GM23338 (cell line): ENCODE measurements at regions not wholly inside any gene's neighbourhood (a gene's known extent, or its start where the extent isn't known, plus 50 kb on each side); places are given as distances from the start of the nearest gene placed in this dataset.

Experiments
- ATAC-seq: fragments of 200-7000 bp; cut with Tn5 transposase; 3 replicates; pipeline ENCODE4 v1.9.1; 2020
- DNase-seq: peaks from one replicate; pipeline ENCODE4 v3.0.0-alpha.2; 2015; ENCODE audit warnings: low spot score
- H2AFZ ChIP-seq: fragments of 200-600 bp; sonication (generic); 2 replicates; pipeline ENCODE4 v1.8.0; 2016; ENCODE audit warnings: antibody characterized with exemption, mild to moderate bottlenecking, moderate library complexity
- H3F3A ChIP-seq: fragments of 200-600 bp; sonication (generic); replicated peaks from 2 replicates; pipeline ENCODE4 v1.8.0; 2017; ENCODE audit warnings: antibody characterized with exemption, mixed run types, low read depth
- H3K27ac ChIP-seq: fragments of 200-600 bp; sonication (generic); 2 replicates; pipeline ENCODE4 v1.6.1; 2016; ENCODE audit warnings: low read depth
- H3K27me3 ChIP-seq: fragments of 200-600 bp; sonication (generic); 2 replicates; pipeline ENCODE4 v1.8.0; 2016; ENCODE audit warnings: mild to moderate bottlenecking, mixed run types, moderate library complexity; ENCODE audit not compliant: insufficient read depth
- H3K36me3 ChIP-seq: fragments of 200-600 bp; sonication (generic); 2 replicates; pipeline ENCODE4 v1.8.0; 2016; ENCODE audit warnings: mild to moderate bottlenecking; ENCODE audit not compliant: insufficient read depth
- H3K4me1 ChIP-seq: fragments of 200-600 bp; sonication (generic); 2 replicates; pipeline ENCODE4 v1.8.0; 2016; ENCODE audit warnings: mild to moderate bottlenecking, moderate library complexity; ENCODE audit not compliant: insufficient read depth
- H3K4me2 ChIP-seq: fragments of 200-600 bp; sonication (generic); 2 replicates; pipeline ENCODE4 v1.7.1; 2017; ENCODE audit warnings: mixed run types
- H3K4me3 ChIP-seq: fragments of 200-600 bp; sonication (generic); 2 replicates; pipeline ENCODE4 v1.6.1; 2016; ENCODE audit warnings: mixed run types
- H3K79me2 ChIP-seq: fragments of 200-600 bp; sonication (generic); replicated peaks from 2 replicates; pipeline ENCODE4 v1.8.0; 2017; ENCODE audit warnings: mild to moderate bottlenecking; ENCODE audit not compliant: insufficient read depth
- H3K9me2 ChIP-seq: fragments of 200-600 bp; sonication (generic); 2 replicates; pipeline ENCODE4 v1.8.0; 2017; ENCODE audit not compliant: insufficient read depth
- H4K20me1 ChIP-seq: fragments of 200-600 bp; sonication (generic); replicated peaks from 2 replicates; pipeline ENCODE4 v1.8.0; 2017; ENCODE audit warnings: mild to moderate bottlenecking; ENCODE audit not compliant: insufficient read depth
- H3K27ac Mint-ChIP-seq: 2 replicates; pipeline ENCODE4 v1.8.0; 2020; ENCODE audit warnings: inconsistent platforms, mild to moderate bottlenecking, moderate library complexity, mixed read lengths
- H3K27me3 Mint-ChIP-seq: 3 replicates; pipeline ENCODE4 v1.8.0; 2022; ENCODE audit warnings: low read depth, mild to moderate bottlenecking, moderate library complexity, mixed read lengths, inconsistent platforms; ENCODE audit not compliant: insufficient read depth, poor library complexity
- H3K36me3 Mint-ChIP-seq: 3 replicates; pipeline ENCODE4 v1.8.0; 2021; ENCODE audit warnings: low read depth, mild to moderate bottlenecking, inconsistent platforms, moderate library complexity, mixed read lengths
- H3K4me1 Mint-ChIP-seq: 3 replicates; pipeline ENCODE4 v1.8.0; 2020; ENCODE audit warnings: mild to moderate bottlenecking, inconsistent platforms, mixed read lengths
- H3K4me3 Mint-ChIP-seq: 3 replicates; pipeline ENCODE4 v1.8.0; 2021; ENCODE audit warnings: moderate library complexity, mild to moderate bottlenecking, inconsistent platforms, mixed read lengths
- H3K9me3 Mint-ChIP-seq: 3 replicates; pipeline ENCODE4 v1.8.0; 2020; ENCODE audit warnings: moderate library complexity, mild to moderate bottlenecking, inconsistent platforms, mixed read lengths
- CTCF ChIP-seq, 2 experiments: fragments of 200-600 bp in 1 of 2; sonication (generic) in 1 of 2; conservative IDR thresholded peaks; 2 replicates each; pipeline versions ENCODE4 v1.5.1 to v1.6.1; 2016 to 2017; ENCODE audit warnings: antibody characterized with exemption in 2 of 2, low read depth in 2 of 2, mild to moderate bottlenecking in 2 of 2, moderate library complexity in 1 of 2
- ETS1 ChIP-seq: IDR thresholded peaks from 2 replicates; pipeline ENCODE4 v1.6.1; 2016; ENCODE audit warnings: antibody characterized with exemption
- EZH2 ChIP-seq: fragments of 200-600 bp; sonication (generic); IDR thresholded peaks from one replicate; pipeline ENCODE4 v1.8.0; 2017; ENCODE audit warnings: antibody characterized with exemption, mild to moderate bottlenecking, low read depth; ENCODE audit not compliant: unreplicated experiment
- JUNB ChIP-seq: IDR thresholded peaks from one replicate; pipeline ENCODE4 v1.6.1; 2016; ENCODE audit warnings: antibody characterized with exemption; ENCODE audit not compliant: unreplicated experiment
- NANOG ChIP-seq: IDR thresholded peaks from 2 replicates; pipeline ENCODE4 v1.6.1; 2016; ENCODE audit warnings: antibody characterized with exemption, borderline replicate concordance
- REST ChIP-seq: IDR thresholded peaks from one replicate; pipeline ENCODE4 v1.6.1; 2018; ENCODE audit warnings: antibody characterized with exemption; ENCODE audit not compliant: unreplicated experiment
- ZNF114 ChIP-seq: fragments of 250-450 bp; sonication (Bioruptor Pico); IDR thresholded peaks from 2 replicates; pipeline ENCODE4 v1.5.0; 2020; ENCODE audit warnings: mild to moderate bottlenecking, moderate library complexity
- ZNF331 ChIP-seq: fragments of 250-450 bp; sonication (Bioruptor Pico); IDR thresholded peaks from 2 replicates; pipeline ENCODE4 v1.5.0; 2020; ENCODE audit warnings: low read depth, mild to moderate bottlenecking, moderate library complexity
- ZNF462 ChIP-seq: fragments of 250-450 bp; sonication (Bioruptor Pico); IDR thresholded peaks from 2 replicates; pipeline ENCODE4 v1.5.0; 2020; ENCODE audit warnings: mild to moderate bottlenecking, moderate library complexity

- Mint-ChIP-seq H3K9me3 (no peaks in the 10 kb centered on the region), H3K27me3 (no peaks in the 10 kb centered on the region), H3K4me3 (no peak overlapping the region), H3K4me1 (peaks cover 5% of the 10 kb centered on the region), H3K36me3 (no peaks in the 10 kb centered on the region), H3K27ac (no peak overlapping the region)
- H3K27me3 ChIP-seq: no peaks in the 10 kb centered on the region
- H3K27ac ChIP-seq: no peak overlapping the region
- H3F3A ChIP-seq: no peaks in the 10 kb centered on the region
- 0 out of 2 replicates have a peak, but pooled peaks cover 3% of the 10 kb centered on the region for H3K4me1 ChIP-seq
- H3K4me2 ChIP-seq: no peak overlapping the region
- H3K9me2 ChIP-seq: no peaks in the 10 kb centered on the region
- TF ChIP-seq NANOG (no peak), ZNF462 (CRISPR knock-in tag) (no peak), EZH2 (no peak), ZNF331 (CRISPR knock-in tag) (no peak), REST (no peak), JUNB (no peak), ZNF114 (CRISPR knock-in tag) (no peak), CTCF (conservative IDR thresholded peaks at IDR 0.05; ENCODE audit: low read depth in 2 of 2) (no peak), ETS1 (no peak)
- H3K36me3 ChIP-seq: no peaks in the 10 kb centered on the region
- H4K20me1 ChIP-seq: no peaks in the 10 kb centered on the region
- no peak for ATAC-seq
- no peak overlapping the region for H3K4me3 ChIP-seq
- no peak overlapping the region for H2AFZ ChIP-seq
- DNase-seq: no peak
- H3K79me2 ChIP-seq: no peaks in the 10 kb centered on the region
Measured at GRCh38 chr6:153602401-153602800, 436.6 kb upstream of the OPRM1 start.
